Endothelial cell of umbilical vein (primary cell): ENCODE measurements at regions not wholly inside any gene's neighbourhood (a gene's known extent, or its start where the extent isn't known, plus 50 kb on each side); places are given as distances from the start of the nearest gene placed in this dataset.

ENCODE experiments used
- BruUV-seq: library from RNA; stranded (reverse); fragments of 400-500 nt; replicated peaks from 2 replicates; lab custom pipeline; 2021; lab: Mats Ljungman, UMichigan
- CTCF ChIA-PET: fragments of 300-600, 350-600 bp; sonication (Branson Sonifier 250); formaldehyde crosslinking; loops from one replicate; lab custom pipeline; 2021; ENCODE audit warnings: antibody characterized with exemption, inconsistent platforms; lab: Charles Lee
- POLR2A ChIA-PET: fragments of 300-600, 350-600 bp; sonication (Branson Sonifier 250); formaldehyde crosslinking; loops from one replicate; lab custom pipeline; 2021; ENCODE audit warnings: antibody characterized with exemption, inconsistent platforms; lab: Charles Lee
- DNase-seq: peaks from one replicate; pipeline ENCODE4 v3.0.0-alpha.2; 2011; ENCODE audit warnings: low read depth, low spot score
- FAIRE-seq: peaks from 2 replicates; lab custom pipeline; 2011; peaks lifted over from hg19 to GRCh38; lab: Jason Lieb, UNC
- H2AFZ ChIP-seq: 2 replicates; pipeline ENCODE4 v1.6.0; 2012; ENCODE audit warnings: low read depth, low read length, control low read depth, inconsistent platforms
- H3K27ac ChIP-seq: 2 replicates; pipeline ENCODE4 v1.5.1; 2011; ENCODE audit warnings: low read depth, mild to moderate bottlenecking, control low read depth, low read length, moderate library complexity; ENCODE audit not compliant: insufficient read depth
- H3K27me3 ChIP-seq, 2 experiments: 2 replicates each; pipeline versions ENCODE4 v1.6.0 to v1.6.1; 2011; ENCODE audit warnings: low read length in 2 of 2, mixed read lengths in 1 of 2; ENCODE audit not compliant: control insufficient read depth in 2 of 2, insufficient read depth in 2 of 2
- H3K36me3 ChIP-seq, 2 experiments: 2 replicates in 1 of 2; 3 replicates in 1 of 2; pipeline ENCODE4 v1.5.1; 2011; ENCODE audit warnings: low read length in 2 of 2, mild to moderate bottlenecking in 1 of 2, moderate library complexity in 1 of 2; ENCODE audit not compliant: control insufficient read depth in 2 of 2, insufficient read depth in 2 of 2; ENCODE audit errors: extremely low read depth in 1 of 2
- H3K4me1 ChIP-seq: 3 replicates; pipeline ENCODE4 v1.5.1; 2011; ENCODE audit warnings: mild to moderate bottlenecking, low read length; ENCODE audit not compliant: control insufficient read depth, insufficient read depth; ENCODE audit errors: extremely low read depth
- H3K4me2 ChIP-seq: 2 replicates; pipeline ENCODE4 v1.6.1; 2011; ENCODE audit warnings: low read length, control low read depth, mixed read lengths; ENCODE audit not compliant: insufficient read depth
- H3K4me3 ChIP-seq, 3 experiments: fragments of 200-600 bp in 1 of 3; sonication (generic), shearing (Covaris generic) in 1 of 3; replicated peaks in 1 of 3; 2 replicates each; pipeline ENCODE4 v1.5.1; 2011 to 2016; ENCODE audit warnings: control low read depth in 3 of 3, low read length in 3 of 3, mild to moderate bottlenecking in 2 of 3, inconsistent platforms in 1 of 3, low read depth in 1 of 3, moderate library complexity in 1 of 3; ENCODE audit not compliant: insufficient read depth in 1 of 3
- H3K79me2 ChIP-seq: 2 replicates; pipeline ENCODE4 v1.6.0; 2012; ENCODE audit warnings: low read length, inconsistent platforms; ENCODE audit not compliant: control insufficient read depth, insufficient read depth
- H3K9ac ChIP-seq: replicated peaks from 2 replicates; pipeline ENCODE3; 2011; ENCODE audit warnings: low read length, control low read depth; ENCODE audit not compliant: insufficient read depth; ENCODE audit errors: extremely low read depth
- H3K9me1 ChIP-seq: replicated peaks from 3 replicates; pipeline ENCODE4 v1.6.0; 2011; ENCODE audit warnings: mild to moderate bottlenecking, low read length; ENCODE audit not compliant: control insufficient read depth, insufficient read depth; ENCODE audit errors: extremely low read depth
- H3K9me3 ChIP-seq: replicated peaks from 2 replicates; pipeline ENCODE4 v1.5.1; 2012; ENCODE audit warnings: low read length, inconsistent platforms; ENCODE audit not compliant: control insufficient read depth, insufficient read depth
- H4K20me1 ChIP-seq: replicated peaks from 2 replicates; pipeline ENCODE3; 2011; ENCODE audit warnings: mild to moderate bottlenecking, low read length; ENCODE audit not compliant: control insufficient read depth, insufficient read depth; ENCODE audit errors: extremely low read depth
- CTCF ChIP-seq, 2 donors: IDR thresholded peaks; 1 replicate in 1 of 2; 2 replicates in 1 of 2; pipeline ENCODE4 v1.5.1; 2011; ENCODE audit warnings: low read length in 2 of 2, mild to moderate bottlenecking in 2 of 2, moderate library complexity in 2 of 2, control low read depth in 1 of 2, inconsistent platforms in 1 of 2, low read depth in 1 of 2; ENCODE audit not compliant: insufficient read depth in 1 of 2; ENCODE audit errors: extremely low read depth in 1 of 2
- EZH2 ChIP-seq: IDR thresholded peaks from 2 replicates; pipeline ENCODE4 v1.6.1; 2012; ENCODE audit warnings: borderline replicate concordance, low read depth, mild to moderate bottlenecking, moderate library complexity, low read length, inconsistent platforms; ENCODE audit not compliant: severe bottlenecking
- FOS ChIP-seq: IDR thresholded peaks from 2 replicates; pipeline ENCODE4 v1.6.1; 2011; ENCODE audit warnings: mild to moderate bottlenecking, low read length, moderate library complexity, borderline replicate concordance; ENCODE audit not compliant: insufficient read depth
- GATA2 ChIP-seq: IDR thresholded peaks from 2 replicates; pipeline ENCODE4 v1.7.0; 2011; ENCODE audit warnings: low read depth, mild to moderate bottlenecking, moderate library complexity, mixed read lengths, low read length; ENCODE audit not compliant: insufficient read length, insufficient read depth
- JUN ChIP-seq: IDR thresholded peaks from 2 replicates; pipeline ENCODE4 v1.6.1; 2011; ENCODE audit warnings: borderline replicate concordance, low read depth; ENCODE audit not compliant: insufficient read length, insufficient read depth
- MYC ChIP-seq: IDR thresholded peaks from one replicate; pipeline ENCODE4 v1.6.1; 2011; ENCODE audit warnings: mild to moderate bottlenecking, low read depth, low read length
- POLR2A ChIP-seq: IDR thresholded peaks from 2 replicates; pipeline ENCODE4 v1.6.1; 2012; ENCODE audit warnings: low read depth, mild to moderate bottlenecking, control low read depth, low read length
- POLR2AphosphoS5 ChIP-seq: IDR thresholded peaks from 2 replicates; pipeline ENCODE4 v1.6.1; 2012; ENCODE audit warnings: low read depth, mild to moderate bottlenecking, control low read depth, low read length, moderate library complexity; ENCODE audit not compliant: insufficient read depth
- dilution Hi-C: fragments of 300-500 bp; cut with MboI; formaldehyde crosslinking; loops from one replicate; pipeline ENCODE4 v1.15.0; 2019; ENCODE audit warnings: low sequenced_read_pairs; ENCODE audit not compliant: extremely low pct_ligation_motif_present
- intact Hi-C: fragments of 100-400 bp; cut with micrococcal nuclease; formaldehyde crosslinking; loops from one replicate; pipeline ENCODE4 v1.10.0; 2022
- TF ChIP-seq, protein P1 (sequence below): IDR thresholded peaks from 2 replicates; pipeline ENCODE4 v1.6.1; 2011; ENCODE audit not compliant: insufficient read depth, insufficient read length

DNA sequence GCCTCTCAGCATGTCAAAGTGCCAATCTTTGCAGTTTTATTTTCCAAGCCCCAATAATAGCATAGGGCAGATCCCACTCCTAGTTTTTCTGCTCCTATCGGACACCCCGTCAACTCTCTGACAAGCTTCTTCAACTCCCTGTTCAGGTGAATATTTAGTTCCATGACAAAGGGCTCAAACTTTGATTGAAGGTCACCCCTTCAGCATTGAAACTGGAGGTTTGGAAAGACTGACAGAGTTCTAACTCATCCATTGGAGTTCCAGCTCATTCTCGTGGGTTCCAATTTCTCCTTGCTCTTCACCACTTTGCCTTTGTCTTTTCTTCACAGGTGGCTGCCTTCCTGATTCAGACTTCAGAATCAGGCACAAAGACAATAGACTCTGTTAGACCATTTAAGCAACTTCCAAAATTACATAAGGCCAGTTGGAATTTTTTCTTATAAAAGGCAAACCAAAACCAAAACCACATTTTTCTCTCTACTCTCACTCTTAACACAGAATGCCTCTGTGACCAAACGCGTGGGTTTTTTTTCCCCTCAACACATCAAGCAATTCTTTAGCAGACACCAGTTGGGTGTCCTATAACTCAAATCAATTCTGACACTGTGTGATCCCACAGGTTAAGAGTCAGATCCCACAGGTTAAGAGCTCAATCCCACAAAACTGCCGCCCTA lies 169.3 kb upstream of the USP25 start:
- Histone ChIP-seq H2AFZ (no peak overlapping the region), H3K4me2 (no peak overlapping the region), H3K36me3 (no peaks in the 10 kb centered on the region), H3K4me3 (no peak overlapping the region), H3K79me2 (no peaks in the 10 kb centered on the region), H3K27ac (no peak overlapping the region), H3K4me1 (no peaks in the 10 kb centered on the region), H3K9me3 (no peaks in the 10 kb centered on the region), H3K9ac (no peak overlapping the region), H4K20me1 (no peaks in the 10 kb centered on the region), H3K27me3 (peaks cover 0 to 7% of the 10 kb centered on the region in 2 experiments), H3K9me1 (no peaks in the 10 kb centered on the region)
- no peak for DNase-seq
- intact Hi-C loops (no loop called here), dilution Hi-C loops (no loop called here)
- no TSS peak for BruUV-seq
- ChIA-PET POLR2A (no interaction called here), CTCF (interaction anchor here (0.9 kb wide), 1 partner anchor 328 kb away, joined by 3 read pairs; no protein-coding TSS in a partner anchor)
- no peak for FAIRE-seq
- TF ChIP-seq MYC = no peak
- TF ChIP-seq GATA2 = no peak
- TF ChIP-seq POLR2AphosphoS5 = no peak
- TF ChIP-seq, protein P1, sequence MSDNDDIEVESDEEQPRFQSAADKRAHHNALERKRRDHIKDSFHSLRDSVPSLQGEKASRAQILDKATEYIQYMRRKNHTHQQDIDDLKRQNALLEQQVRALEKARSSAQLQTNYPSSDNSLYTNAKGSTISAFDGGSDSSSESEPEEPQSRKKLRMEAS = no peak
- no peak for TF ChIP-seq FOS
- no peak for TF ChIP-seq POLR2A
- TF ChIP-seq JUN = no peak
- TF ChIP-seq CTCF (IDR thresholded peaks at IDR 0.05; ENCODE audit: extremely low read depth in 1 of 2, insufficient read depth in 1 of 2, low read depth in 1 of 2, low read length in 2 of 2) = no peak
- no peak for TF ChIP-seq EZH2
